ENCODE measurements at regions not wholly inside any gene's neighbourhood (a gene's known extent, or its start where the extent isn't known, plus 50 kb on each side); places are given as distances from the start of the nearest gene placed in this dataset.

- no peak for DNase-seq
- WGBS (ENCODE audit: insufficient coverage), result 84% methylated on average over 2 of the region's 2 CpGs
- Histone ChIP-seq H3K27me3 (ENCODE audit: control insufficient read depth in 2 of 2, insufficient read depth in 2 of 2, low read length in 2 of 2) (no peaks in the 10 kb centered on the region), H3K9me3 (replicated peaks in 1 of 2; ENCODE audit: control insufficient read depth in 1 of 2, insufficient read depth in 1 of 2, low read length in 2 of 2) (no peaks in the 10 kb centered on the region), H3K27ac (ENCODE audit: low read depth in 1 of 2, low read length in 2 of 2) (no peak overlapping the region), H3K4me1 (ENCODE audit: control insufficient read depth in 1 of 2, insufficient read depth in 2 of 2, low read length in 2 of 2) (peaks cover 4 to 5% of the 10 kb centered on the region in 2 donors), H4K20me1 (ENCODE audit: insufficient read depth, low read length) (no peaks in the 10 kb centered on the region), H3K9ac (ENCODE audit: insufficient read depth, low read length, poor library complexity, severe bottlenecking) (no peak overlapping the region), H3K4me3 (replicated peaks in 1 of 3; ENCODE audit: low read depth in 2 of 3, low read length in 3 of 3) (no peak overlapping the region), H3K36me3 (replicated peaks in 1 of 2; ENCODE audit: control insufficient read depth in 1 of 2, insufficient read depth in 2 of 2, low read length in 2 of 2) (no peaks in the 10 kb centered on the region), H2AFZ (ENCODE audit: insufficient read depth, low read depth, low read length, poor library complexity, severe bottlenecking) (no peak overlapping the region), H3K79me2 (ENCODE audit: insufficient read depth, low read length) (no peaks in the 10 kb centered on the region), H3K4me2 (replicated peaks; ENCODE audit: extremely low read depth, low read length, poor library complexity, severe bottlenecking) (no peak overlapping the region)
- Mint-ChIP-seq H3K27me3 (ENCODE audit: low read depth in 3 of 3) (peaks cover 0 to 9% (median 0%) of the 10 kb centered on the region in 3 donors), H3K36me3 (no peaks in the 10 kb centered on the region), H3K4me1 (peaks cover 9% of the 10 kb centered on the region), H3K4me3 (no peak overlapping the region), H3K27ac (no peak overlapping the region), H3K9me3 (peaks cover 0 to 3% (median 0%) of the 10 kb centered on the region in 7 donors)
- intact Hi-C loops (cut with micrococcal nuclease), result no loop called here
- no peak for TF ChIP-seq CTCF (IDR thresholded peaks at IDR 0.05)
Observed at GRCh38 chr4:15352524-15352923, 75.3 kb upstream of the C1QTNF7 start.

GRCh38 chr4:15353207-15353606 is 74.6 kb upstream of the C1QTNF7 start:
- Histone ChIP-seq H3K9ac (ENCODE audit: insufficient read depth, low read length, poor library complexity, severe bottlenecking) (no peak overlapping the region), H3K4me2 (replicated peaks; ENCODE audit: extremely low read depth, low read length, poor library complexity, severe bottlenecking) (no peak overlapping the region), H3K4me3 (replicated peaks in 1 of 3; ENCODE audit: low read depth in 2 of 3, low read length in 3 of 3) (no peak overlapping the region), H3K36me3 (replicated peaks in 1 of 2; ENCODE audit: control insufficient read depth in 1 of 2, insufficient read depth in 2 of 2, low read length in 2 of 2) (no peaks in the 10 kb centered on the region), H2AFZ (ENCODE audit: insufficient read depth, low read depth, low read length, poor library complexity, severe bottlenecking) (no peak overlapping the region), H3K27ac (ENCODE audit: low read depth in 1 of 2, low read length in 2 of 2) (no peak overlapping the region), H3K79me2 (ENCODE audit: insufficient read depth, low read length) (no peaks in the 10 kb centered on the region), H3K9me3 (replicated peaks in 1 of 2; ENCODE audit: control insufficient read depth in 1 of 2, insufficient read depth in 1 of 2, low read length in 2 of 2) (no peaks in the 10 kb centered on the region), H3K27me3 (ENCODE audit: control insufficient read depth in 2 of 2, insufficient read depth in 2 of 2, low read length in 2 of 2) (no peaks in the 10 kb centered on the region), H3K4me1 (ENCODE audit: control insufficient read depth in 1 of 2, insufficient read depth in 2 of 2, low read length in 2 of 2) (peaks cover 4 to 5% of the 10 kb centered on the region in 2 donors), H4K20me1 (ENCODE audit: insufficient read depth, low read length) (no peaks in the 10 kb centered on the region)
- H3K27me3 Mint-ChIP-seq (ENCODE audit: low read depth in 3 of 3), result peaks cover 0 to 9% (median 0%) of the 10 kb centered on the region in 3 donors
- DNase-seq, result no peak
- no peak overlapping the region for H3K4me3 Mint-ChIP-seq
- WGBS (ENCODE audit: insufficient coverage), result no CpG with 5 or more reads among the region's 3 CpGs
- no peak overlapping the region for H3K27ac Mint-ChIP-seq
- no peaks in the 10 kb centered on the region for H3K36me3 Mint-ChIP-seq
- intact Hi-C loops (cut with micrococcal nuclease), result no loop called here
- no peak for TF ChIP-seq CTCF (IDR thresholded peaks at IDR 0.05)
- H3K4me1 Mint-ChIP-seq, result peaks cover 9% of the 10 kb centered on the region
- peaks cover 0 to 3% (median 0%) of the 10 kb centered on the region in 7 donors for H3K9me3 Mint-ChIP-seq

All from CD14-positive monocyte (primary cell).